ENCODE measurements at regions not wholly inside any gene's neighbourhood (a gene's known extent, or its start where the extent isn't known, plus 50 kb on each side); places are given as distances from the start of the nearest gene placed in this dataset.

DNA sequence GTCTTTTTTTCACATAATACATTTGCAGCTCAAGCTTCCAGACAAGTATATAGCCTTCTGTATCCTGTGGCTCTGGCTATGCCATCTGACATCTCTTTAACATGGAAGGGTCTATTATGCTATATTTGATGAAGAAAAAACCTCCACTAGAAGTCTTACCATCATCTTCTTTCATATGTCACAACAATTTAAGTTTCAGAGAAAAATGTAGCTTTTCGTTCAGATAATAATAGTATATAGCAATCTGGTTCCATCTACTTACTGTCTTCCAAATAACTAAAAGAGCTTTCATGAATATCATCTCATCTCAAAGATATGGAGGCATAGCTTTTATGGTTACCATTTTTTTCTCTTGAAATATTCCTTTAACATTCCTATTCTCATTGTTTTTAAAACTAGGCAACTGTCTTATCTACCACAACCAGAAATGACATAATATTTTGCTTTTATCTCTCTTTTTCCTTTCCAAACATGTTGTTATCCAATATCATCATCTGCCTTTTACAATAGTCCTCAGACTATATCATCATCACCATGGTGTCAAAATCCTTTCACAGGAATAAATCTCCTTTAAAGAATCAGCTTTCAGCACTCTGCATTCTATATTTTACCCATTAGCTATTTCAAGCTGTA lies 1005.1 kb downstream of the PDHA2 start:
- no peaks in the 10 kb centered on the region for H3K9me3 Mint-ChIP-seq
- Histone ChIP-seq H3K4me3 (no peak overlapping the region), H2AFZ (no peak overlapping the region), H3K27me3 (ENCODE audit: insufficient read depth) (no peaks in the 10 kb centered on the region), H3K79me2 (replicated peaks; ENCODE audit: insufficient read depth) (no peaks in the 10 kb centered on the region), H3K36me3 (ENCODE audit: insufficient read depth) (no peaks in the 10 kb centered on the region), H3F3A (replicated peaks; ENCODE audit: low read depth) (no peaks in the 10 kb centered on the region), H3K4me1 (ENCODE audit: insufficient read depth) (no peaks in the 10 kb centered on the region), H4K20me1 (replicated peaks; ENCODE audit: insufficient read depth) (no peaks in the 10 kb centered on the region), H3K4me2 (no peak overlapping the region), H3K27ac (ENCODE audit: low read depth) (no peak overlapping the region), H3K9me2 (ENCODE audit: insufficient read depth) (no peaks in the 10 kb centered on the region)
- DNase-seq (ENCODE audit: low spot score) (no peak), ATAC-seq (no peak)
- H3K27me3 Mint-ChIP-seq (ENCODE audit: insufficient read depth, low read depth, poor library complexity), result no peaks in the 10 kb centered on the region
- H3K36me3 Mint-ChIP-seq (ENCODE audit: low read depth), result no peaks in the 10 kb centered on the region
- H3K4me3 Mint-ChIP-seq, result no peak overlapping the region
- TF ChIP-seq JUNB (IDR thresholded peaks at IDR 0.05; ENCODE audit: unreplicated experiment) (no peak), POLR2AphosphoS5 (IDR thresholded peaks at IDR 0.05; ENCODE audit: low read depth) (no peak), ZNF114 (CRISPR knock-in tag; IDR thresholded peaks at IDR 0.05) (no peak), EZH2 (IDR thresholded peaks at IDR 0.05; ENCODE audit: low read depth, unreplicated experiment) (no peak), EZH2phosphoT487 (IDR thresholded peaks at IDR 0.05; ENCODE audit: unreplicated experiment) (no peak), NANOG (IDR thresholded peaks at IDR 0.05; ENCODE audit: borderline replicate concordance) (no peak)
- TF ChIP-seq, protein P1, sequence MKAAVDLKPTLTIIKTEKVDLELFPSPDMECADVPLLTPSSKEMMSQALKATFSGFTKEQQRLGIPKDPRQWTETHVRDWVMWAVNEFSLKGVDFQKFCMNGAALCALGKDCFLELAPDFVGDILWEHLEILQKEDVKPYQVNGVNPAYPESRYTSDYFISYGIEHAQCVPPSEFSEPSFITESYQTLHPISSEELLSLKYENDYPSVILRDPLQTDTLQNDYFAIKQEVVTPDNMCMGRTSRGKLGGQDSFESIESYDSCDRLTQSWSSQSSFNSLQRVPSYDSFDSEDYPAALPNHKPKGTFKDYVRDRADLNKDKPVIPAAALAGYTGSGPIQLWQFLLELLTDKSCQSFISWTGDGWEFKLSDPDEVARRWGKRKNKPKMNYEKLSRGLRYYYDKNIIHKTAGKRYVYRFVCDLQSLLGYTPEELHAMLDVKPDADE (IDR thresholded peaks at IDR 0.05), result no peak
- TF ChIP-seq, protein P2, sequence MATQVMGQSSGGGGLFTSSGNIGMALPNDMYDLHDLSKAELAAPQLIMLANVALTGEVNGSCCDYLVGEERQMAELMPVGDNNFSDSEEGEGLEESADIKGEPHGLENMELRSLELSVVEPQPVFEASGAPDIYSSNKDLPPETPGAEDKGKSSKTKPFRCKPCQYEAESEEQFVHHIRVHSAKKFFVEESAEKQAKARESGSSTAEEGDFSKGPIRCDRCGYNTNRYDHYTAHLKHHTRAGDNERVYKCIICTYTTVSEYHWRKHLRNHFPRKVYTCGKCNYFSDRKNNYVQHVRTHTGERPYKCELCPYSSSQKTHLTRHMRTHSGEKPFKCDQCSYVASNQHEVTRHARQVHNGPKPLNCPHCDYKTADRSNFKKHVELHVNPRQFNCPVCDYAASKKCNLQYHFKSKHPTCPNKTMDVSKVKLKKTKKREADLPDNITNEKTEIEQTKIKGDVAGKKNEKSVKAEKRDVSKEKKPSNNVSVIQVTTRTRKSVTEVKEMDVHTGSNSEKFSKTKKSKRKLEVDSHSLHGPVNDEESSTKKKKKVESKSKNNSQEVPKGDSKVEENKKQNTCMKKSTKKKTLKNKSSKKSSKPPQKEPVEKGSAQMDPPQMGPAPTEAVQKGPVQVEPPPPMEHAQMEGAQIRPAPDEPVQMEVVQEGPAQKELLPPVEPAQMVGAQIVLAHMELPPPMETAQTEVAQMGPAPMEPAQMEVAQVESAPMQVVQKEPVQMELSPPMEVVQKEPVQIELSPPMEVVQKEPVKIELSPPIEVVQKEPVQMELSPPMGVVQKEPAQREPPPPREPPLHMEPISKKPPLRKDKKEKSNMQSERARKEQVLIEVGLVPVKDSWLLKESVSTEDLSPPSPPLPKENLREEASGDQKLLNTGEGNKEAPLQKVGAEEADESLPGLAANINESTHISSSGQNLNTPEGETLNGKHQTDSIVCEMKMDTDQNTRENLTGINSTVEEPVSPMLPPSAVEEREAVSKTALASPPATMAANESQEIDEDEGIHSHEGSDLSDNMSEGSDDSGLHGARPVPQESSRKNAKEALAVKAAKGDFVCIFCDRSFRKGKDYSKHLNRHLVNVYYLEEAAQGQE (IDR thresholded peaks at IDR 0.05; ENCODE audit: unreplicated experiment), result no peak
- no peaks in the 10 kb centered on the region for H3K4me1 Mint-ChIP-seq
- no peak overlapping the region for H3K27ac Mint-ChIP-seq

DNA sequence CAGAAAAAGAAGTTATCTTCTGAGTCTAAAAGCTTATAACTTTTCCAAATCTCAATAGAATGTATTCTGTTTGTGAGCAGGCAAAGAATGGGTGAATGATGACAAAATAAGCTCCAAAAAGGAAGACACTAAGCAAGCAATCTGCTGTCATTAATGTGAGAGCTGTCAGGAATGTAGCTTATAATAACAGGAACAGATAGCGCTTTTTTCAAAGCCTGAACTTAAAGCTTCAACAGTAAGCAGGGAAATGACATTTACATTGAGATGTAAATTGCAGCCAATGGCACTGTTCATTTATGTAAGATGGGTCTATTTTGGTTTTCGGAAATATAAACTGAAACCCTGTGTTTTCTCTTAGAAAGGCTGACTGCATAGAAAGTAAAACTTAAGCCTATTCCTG lies 1005.9 kb downstream of the PDHA2 start:
- H3K27me3 ChIP-seq (ENCODE audit: insufficient read depth), result no peaks in the 10 kb centered on the region
- Mint-ChIP-seq H3K36me3 (ENCODE audit: low read depth) (no peaks in the 10 kb centered on the region), H3K9me3 (no peaks in the 10 kb centered on the region), H3K4me3 (no peak overlapping the region), H3K4me1 (no peaks in the 10 kb centered on the region), H3K27ac (no peak overlapping the region), H3K27me3 (ENCODE audit: insufficient read depth, low read depth, poor library complexity) (no peaks in the 10 kb centered on the region)
- DNase-seq (ENCODE audit: low spot score) (no peak), ATAC-seq (no peak)
- H3K36me3 ChIP-seq (ENCODE audit: insufficient read depth), result no peaks in the 10 kb centered on the region
- H3K27ac ChIP-seq (ENCODE audit: low read depth), result no peak overlapping the region
- no peak overlapping the region for H3K4me3 ChIP-seq
- no peaks in the 10 kb centered on the region for H4K20me1 ChIP-seq (replicated peaks; ENCODE audit: insufficient read depth)
- no peak overlapping the region for H2AFZ ChIP-seq
- no peaks in the 10 kb centered on the region for H3K79me2 ChIP-seq (replicated peaks; ENCODE audit: insufficient read depth)
- H3K4me2 ChIP-seq, result no peak overlapping the region
- H3F3A ChIP-seq (replicated peaks; ENCODE audit: low read depth), result no peaks in the 10 kb centered on the region
- no peaks in the 10 kb centered on the region for H3K4me1 ChIP-seq (ENCODE audit: insufficient read depth)
- H3K9me2 ChIP-seq (ENCODE audit: insufficient read depth), result no peaks in the 10 kb centered on the region
- TF ChIP-seq POLR2AphosphoS5 (IDR thresholded peaks at IDR 0.05; ENCODE audit: low read depth) (no peak), JUNB (IDR thresholded peaks at IDR 0.05; ENCODE audit: unreplicated experiment) (no peak), NANOG (IDR thresholded peaks at IDR 0.05; ENCODE audit: borderline replicate concordance) (no peak), STAT1 (IDR thresholded peaks at IDR 0.05; ENCODE audit: unreplicated experiment) (no peak), ZNF114 (CRISPR knock-in tag; IDR thresholded peaks at IDR 0.05) (no peak), CREB1 (CRISPR knock-in tag; IDR thresholded peaks at IDR 0.05; ENCODE audit: low read depth) (no peak), EZH2 (IDR thresholded peaks at IDR 0.05; ENCODE audit: low read depth, unreplicated experiment) (no peak), EZH2phosphoT487 (IDR thresholded peaks at IDR 0.05; ENCODE audit: unreplicated experiment) (no peak)
- TF ChIP-seq, protein P3, sequence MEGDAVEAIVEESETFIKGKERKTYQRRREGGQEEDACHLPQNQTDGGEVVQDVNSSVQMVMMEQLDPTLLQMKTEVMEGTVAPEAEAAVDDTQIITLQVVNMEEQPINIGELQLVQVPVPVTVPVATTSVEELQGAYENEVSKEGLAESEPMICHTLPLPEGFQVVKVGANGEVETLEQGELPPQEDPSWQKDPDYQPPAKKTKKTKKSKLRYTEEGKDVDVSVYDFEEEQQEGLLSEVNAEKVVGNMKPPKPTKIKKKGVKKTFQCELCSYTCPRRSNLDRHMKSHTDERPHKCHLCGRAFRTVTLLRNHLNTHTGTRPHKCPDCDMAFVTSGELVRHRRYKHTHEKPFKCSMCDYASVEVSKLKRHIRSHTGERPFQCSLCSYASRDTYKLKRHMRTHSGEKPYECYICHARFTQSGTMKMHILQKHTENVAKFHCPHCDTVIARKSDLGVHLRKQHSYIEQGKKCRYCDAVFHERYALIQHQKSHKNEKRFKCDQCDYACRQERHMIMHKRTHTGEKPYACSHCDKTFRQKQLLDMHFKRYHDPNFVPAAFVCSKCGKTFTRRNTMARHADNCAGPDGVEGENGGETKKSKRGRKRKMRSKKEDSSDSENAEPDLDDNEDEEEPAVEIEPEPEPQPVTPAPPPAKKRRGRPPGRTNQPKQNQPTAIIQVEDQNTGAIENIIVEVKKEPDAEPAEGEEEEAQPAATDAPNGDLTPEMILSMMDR (conservative IDR thresholded peaks at IDR 0.05; ENCODE audit: low read depth in 2 of 2), result no peak
- TF ChIP-seq, protein P2 (IDR thresholded peaks at IDR 0.05; ENCODE audit: unreplicated experiment), result no peak
- TF ChIP-seq, protein P1 (IDR thresholded peaks at IDR 0.05), result no peak

Data from GM23338 (cell line).